Trophoblast cell (in vitro differentiated cells and primary cell): ENCODE measurements at regions not wholly inside any gene's neighbourhood (a gene's known extent, or its start where the extent isn't known, plus 50 kb on each side); places are given as distances from the start of the nearest gene placed in this dataset.

Experiments
- DNase-seq, 2 donors: peaks; one replicate each; pipeline ENCODE4 v3.0.0-alpha.2; 2016
- H2AFZ ChIP-seq: 2 replicates; pipeline ENCODE4 v1.6.1; 2013; ENCODE audit warnings: low read length, moderate library complexity, mild to moderate bottlenecking; ENCODE audit not compliant: insufficient read depth, poor library complexity
- H2AK5ac ChIP-seq: 2 replicates; pipeline ENCODE4 v1.6.1; 2013; ENCODE audit warnings: mild to moderate bottlenecking, low read length
- H2BK120ac ChIP-seq: 2 replicates; pipeline ENCODE4 v1.6.1; 2013; ENCODE audit warnings: low read length, mild to moderate bottlenecking, moderate library complexity; ENCODE audit not compliant: insufficient read depth, poor library complexity
- H2BK12ac ChIP-seq: 2 replicates; pipeline ENCODE4 v1.6.1; 2013; ENCODE audit warnings: mild to moderate bottlenecking, low read length, moderate library complexity
- H2BK5ac ChIP-seq: 2 replicates; pipeline ENCODE4 v1.6.1; 2013; ENCODE audit warnings: low read length, low read depth, moderate library complexity, mild to moderate bottlenecking; ENCODE audit not compliant: poor library complexity
- H3K14ac ChIP-seq: 2 replicates; pipeline ENCODE4 v1.6.1; 2013; ENCODE audit warnings: mild to moderate bottlenecking, low read length
- H3K18ac ChIP-seq: 2 replicates; pipeline ENCODE4 v1.6.1; 2013; ENCODE audit warnings: mild to moderate bottlenecking, low read length
- H3K23ac ChIP-seq: 2 replicates; pipeline ENCODE4 v1.6.1; 2013; ENCODE audit warnings: low read length
- H3K27ac ChIP-seq: 2 replicates; pipeline ENCODE4 v1.5.1; 2013; ENCODE audit warnings: low read depth, mild to moderate bottlenecking, inconsistent platforms, low read length, moderate library complexity
- H3K27me3 ChIP-seq: 2 replicates; pipeline ENCODE4 v1.6.1; 2013; ENCODE audit warnings: inconsistent platforms, mild to moderate bottlenecking, low read length, moderate library complexity; ENCODE audit not compliant: insufficient read depth
- H3K36me3 ChIP-seq, 2 experiments: 1 replicate in 1 of 2; 2 replicates in 1 of 2; pipeline ENCODE4 v1.6.1; 2013; ENCODE audit warnings: low read length in 2 of 2, mild to moderate bottlenecking in 2 of 2, moderate library complexity in 1 of 2; ENCODE audit not compliant: insufficient read depth in 2 of 2, control insufficient read depth in 1 of 2
- H3K4ac ChIP-seq: 2 replicates; pipeline ENCODE4 v1.6.1; 2013; ENCODE audit warnings: low read depth, mild to moderate bottlenecking, low read length, moderate library complexity
- H3K4me1 ChIP-seq, 2 experiments: 1 replicate in 1 of 2; 2 replicates in 1 of 2; pipeline ENCODE4 v1.6.1; 2013; ENCODE audit warnings: low read length in 2 of 2, mild to moderate bottlenecking in 2 of 2, moderate library complexity in 1 of 2; ENCODE audit not compliant: insufficient read depth in 2 of 2, control insufficient read depth in 1 of 2
- H3K4me2 ChIP-seq: 2 replicates; pipeline ENCODE4 v1.6.1; 2013; ENCODE audit warnings: inconsistent platforms, mild to moderate bottlenecking, low read length, moderate library complexity
- H3K4me3 ChIP-seq: 2 replicates; pipeline ENCODE4 v1.5.1; 2013; ENCODE audit warnings: mild to moderate bottlenecking, low read depth, low read length, inconsistent platforms
- H3K79me1 ChIP-seq: one replicate; pipeline ENCODE4 v1.6.1; 2013; ENCODE audit warnings: low read length
- H3K79me2 ChIP-seq: 2 replicates; pipeline ENCODE4 v1.6.1; 2013; ENCODE audit warnings: low read length, mild to moderate bottlenecking; ENCODE audit not compliant: control insufficient read depth, insufficient read depth, poor library complexity
- H3K9ac ChIP-seq: 2 replicates; pipeline ENCODE4 v1.6.1; 2013; ENCODE audit warnings: mild to moderate bottlenecking, low read length
- H3K9me3 ChIP-seq: 2 replicates; pipeline ENCODE4 v1.6.1; 2013; ENCODE audit warnings: low read depth, mild to moderate bottlenecking, control low read depth, inconsistent platforms, low read length; ENCODE audit not compliant: insufficient read depth
- H4K12ac ChIP-seq: 2 replicates; pipeline ENCODE4 v1.6.1; 2013; ENCODE audit warnings: low read depth, mild to moderate bottlenecking, low read length, moderate library complexity
- H4K8ac ChIP-seq: 2 replicates; pipeline ENCODE4 v1.6.1; 2013; ENCODE audit warnings: low read depth, mild to moderate bottlenecking, low read length, moderate library complexity
- H4K91ac ChIP-seq: one replicate; pipeline ENCODE4 v1.6.1; 2013; ENCODE audit warnings: low read depth, mild to moderate bottlenecking, low read length, moderate library complexity
- WGBS: extraction: QIAGEN DNeasy Blood & Tissue Kit; methylation state at CpG from one replicate; pipeline ENCODE4 v1.1.7; 2013; ENCODE audit warnings: missing lambda C conversion rate; ENCODE audit not compliant: insufficient read length, insufficient coverage; ENCODE audit errors: extremely low coverage; 5-methylcytosine and 5-hydroxymethylcytosine counted together

- Histone ChIP-seq H3K9ac (no peak overlapping the region), H3K79me2 (no peaks in the 10 kb centered on the region), H3K36me3 (no peaks in the 10 kb centered on the region), H2AK5ac (no peak overlapping the region), H2BK12ac (no peak overlapping the region), H3K79me1 (no peaks in the 10 kb centered on the region), H3K27me3 (no peaks in the 10 kb centered on the region), H3K4ac (no peak overlapping the region), H3K4me3 (no peak overlapping the region), H2BK120ac (no peak overlapping the region), H2BK5ac (no peak overlapping the region), H3K4me1 (no peaks in the 10 kb centered on the region), H3K9me3 (no peaks in the 10 kb centered on the region), H3K27ac (no peak overlapping the region), H4K12ac (no peak overlapping the region), H3K14ac (no peak overlapping the region), H4K8ac (no peak overlapping the region), H3K18ac (no peak overlapping the region), H4K91ac (no peak overlapping the region), H2AFZ (no peak overlapping the region), H3K4me2 (no peak overlapping the region), H3K23ac (no peak overlapping the region)
- no peak for DNase-seq
- WGBS, result no CpG with 5 or more reads among the region's 1 CpG
Observed at GRCh38 chr4:59956366-59956765, 1243.8 kb upstream of the ADGRL3 start.

DNA sequence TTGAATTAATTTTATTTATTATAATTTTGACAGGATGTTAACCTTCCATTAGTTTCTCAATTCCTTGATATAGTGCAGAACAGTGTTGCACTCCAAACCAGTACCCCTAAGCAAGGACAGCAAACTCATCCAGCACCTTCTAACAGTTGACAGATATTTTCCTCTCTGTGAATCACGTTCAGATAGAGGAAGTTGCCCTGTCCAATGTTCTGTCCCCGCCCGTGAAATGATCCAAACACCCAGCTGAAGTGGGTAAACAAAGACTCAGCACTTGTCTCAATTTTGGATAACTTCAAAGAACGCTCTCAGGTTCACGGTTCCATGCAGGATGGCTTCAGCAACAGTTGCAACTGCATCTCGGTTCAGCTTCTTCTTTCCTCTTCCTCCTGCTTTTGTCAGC, 1240.0 kb upstream of the ADGRL3 start:
- Histone ChIP-seq H2BK5ac (no peak overlapping the region), H3K36me3 (no peaks in the 10 kb centered on the region), H3K4me3 (no peak overlapping the region), H3K27me3 (no peaks in the 10 kb centered on the region), H4K8ac (no peak overlapping the region), H3K9ac (no peak overlapping the region), H4K12ac (no peak overlapping the region), H3K23ac (no peak overlapping the region), H3K9me3 (no peaks in the 10 kb centered on the region), H3K27ac (no peak overlapping the region), H2AFZ (no peak overlapping the region), H3K79me2 (no peaks in the 10 kb centered on the region), H3K4ac (no peak overlapping the region), H4K91ac (no peak overlapping the region), H3K14ac (no peak overlapping the region), H3K79me1 (no peaks in the 10 kb centered on the region), H3K4me2 (no peak overlapping the region), H3K4me1 (no peaks in the 10 kb centered on the region), H2BK12ac (no peak overlapping the region), H3K18ac (no peak overlapping the region), H2AK5ac (no peak overlapping the region), H2BK120ac (no peak overlapping the region)
- WGBS, result no CpG with 5 or more reads among the region's 6 CpGs
- no peak for DNase-seq

DNA sequence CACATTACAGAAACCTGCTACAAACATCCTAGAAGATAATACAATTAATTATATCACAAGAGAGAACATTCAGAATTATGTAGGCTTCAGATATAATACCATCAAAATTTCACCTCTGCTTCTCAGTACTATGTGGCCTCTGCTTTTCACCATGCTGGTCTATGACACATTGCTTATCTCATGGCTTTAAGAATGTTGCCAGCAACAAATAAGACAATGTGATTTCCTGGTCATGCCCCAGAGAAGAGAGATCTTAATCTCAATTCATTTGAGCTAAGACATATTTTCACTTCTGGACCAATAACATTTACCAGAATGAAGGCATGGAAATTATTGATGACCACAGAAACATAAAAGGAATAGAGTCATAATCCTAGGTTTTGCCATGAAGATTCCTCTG, 1233.4 kb upstream of the ADGRL3 start:
- Histone ChIP-seq H3K9ac (no peak overlapping the region), H2BK120ac (no peak overlapping the region), H3K9me3 (no peaks in the 10 kb centered on the region), H4K8ac (no peak overlapping the region), H3K27ac (no peak overlapping the region), H2BK5ac (no peak overlapping the region), H3K36me3 (no peaks in the 10 kb centered on the region), H3K14ac (no peak overlapping the region), H4K12ac (no peak overlapping the region), H3K4me1 (no peaks in the 10 kb centered on the region), H2AK5ac (no peak overlapping the region), H3K18ac (no peak overlapping the region), H2AFZ (no peak overlapping the region), H3K4me2 (no peak overlapping the region), H2BK12ac (no peak overlapping the region), H3K27me3 (no peaks in the 10 kb centered on the region), H4K91ac (no peak overlapping the region), H3K79me2 (no peaks in the 10 kb centered on the region), H3K4me3 (no peak overlapping the region), H3K4ac (no peak overlapping the region), H3K23ac (no peak overlapping the region), H3K79me1 (no peaks in the 10 kb centered on the region)
- peak; percentile 22 to 76 for DNase-seq

DNA sequence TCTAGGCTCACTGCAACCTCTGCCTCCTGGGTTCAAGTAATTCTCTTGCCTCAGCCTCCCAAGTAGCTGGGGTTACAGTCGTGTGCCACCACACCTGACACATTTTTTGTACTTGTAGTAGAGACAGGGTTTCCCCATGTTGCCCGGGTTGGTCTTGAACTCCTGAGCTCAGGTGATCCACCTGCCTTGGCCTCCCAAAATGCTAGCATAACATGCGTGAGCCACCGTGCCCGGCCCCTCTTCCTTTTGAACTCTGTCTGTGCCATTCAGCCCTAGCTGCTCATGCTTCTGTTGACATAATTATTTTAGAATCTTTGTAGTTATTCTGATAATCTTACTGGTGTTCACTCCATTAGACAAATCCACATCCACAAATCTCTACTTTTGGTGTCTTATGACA, 1231.3 kb upstream of the ADGRL3 start:
- Histone ChIP-seq H2AK5ac (no peak overlapping the region), H3K4me2 (no peak overlapping the region), H2BK12ac (no peak overlapping the region), H4K8ac (no peak overlapping the region), H2AFZ (no peak overlapping the region), H3K36me3 (no peaks in the 10 kb centered on the region), H3K4me3 (no peak overlapping the region), H3K79me2 (no peaks in the 10 kb centered on the region), H4K91ac (no peak overlapping the region), H3K9ac (no peak overlapping the region), H3K79me1 (no peaks in the 10 kb centered on the region), H3K9me3 (no peaks in the 10 kb centered on the region), H3K4me1 (no peaks in the 10 kb centered on the region), H3K23ac (no peak overlapping the region), H3K27ac (no peak overlapping the region), H2BK120ac (no peak overlapping the region), H3K4ac (no peak overlapping the region), H4K12ac (no peak overlapping the region), H3K18ac (no peak overlapping the region), H2BK5ac (peak overlapping the region; percentile 35), H3K14ac (no peak overlapping the region), H3K27me3 (no peaks in the 10 kb centered on the region)
- DNase-seq, result no peak
- WGBS, result no CpG with 5 or more reads among the region's 5 CpGs

- H4K91ac ChIP-seq, result no peak overlapping the region
- DNase-seq, result no peak
- H4K12ac ChIP-seq, result no peak overlapping the region
- no peak overlapping the region for H3K27ac ChIP-seq
- H3K4me3 ChIP-seq, result no peak overlapping the region
- H3K9ac ChIP-seq, result no peak overlapping the region
- H3K4me1 ChIP-seq, result no peaks in the 10 kb centered on the region
- no peak overlapping the region for H3K18ac ChIP-seq
- H3K4ac ChIP-seq, result no peak overlapping the region
- WGBS, result no CpG with 5 or more reads among the region's 3 CpGs
- no peaks in the 10 kb centered on the region for H3K9me3 ChIP-seq
- H3K36me3 ChIP-seq, result no peaks in the 10 kb centered on the region
- H3K79me1 ChIP-seq, result no peaks in the 10 kb centered on the region
- H3K79me2 ChIP-seq, result no peaks in the 10 kb centered on the region
- H3K4me2 ChIP-seq, result no peak overlapping the region
- H3K27me3 ChIP-seq, result no peaks in the 10 kb centered on the region
- H2BK12ac ChIP-seq, result no peak overlapping the region
- H2AK5ac ChIP-seq, result no peak overlapping the region
- no peak overlapping the region for H2BK120ac ChIP-seq
- H2AFZ ChIP-seq, result no peak overlapping the region
- no peak overlapping the region for H4K8ac ChIP-seq
- no peak overlapping the region for H2BK5ac ChIP-seq
- no peak overlapping the region for H3K14ac ChIP-seq
- H3K23ac ChIP-seq, result no peak overlapping the region
Observed at GRCh38 chr4:59969909-59970308, 1230.2 kb upstream of the ADGRL3 start.
